ENCODE measurements at regions not wholly inside any gene's neighbourhood (a gene's known extent, or its start where the extent isn't known, plus 50 kb on each side); places are given as distances from the start of the nearest gene placed in this dataset.
"Not testable (repeated sequence)": the region's sequence is repeated elsewhere in the genome, so short reads cannot be mapped to it uniquely, and the experiment has no call there.

DNA sequence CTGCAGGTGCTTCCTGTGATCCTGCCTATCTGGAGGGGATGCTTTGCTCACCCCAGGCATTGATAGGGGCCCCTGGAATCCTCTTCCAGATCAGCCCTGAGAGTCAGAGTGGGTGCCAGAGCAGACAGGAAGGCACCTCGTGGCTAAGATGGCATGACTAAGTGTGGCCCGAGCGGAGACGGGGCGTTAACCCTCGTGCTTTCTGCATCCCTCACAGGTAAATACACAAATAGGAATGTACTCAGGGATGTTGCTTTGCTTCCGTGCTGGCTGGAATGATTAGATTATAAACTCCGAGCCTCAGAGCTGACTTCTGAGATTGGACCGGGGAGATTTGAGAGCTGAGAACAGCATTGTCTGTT, 312.7 kb upstream of the B3GAT1 start:
- TF ChIP-seq JUND (IDR thresholded peaks at IDR 0.05; ENCODE audit: low read depth): no peak
- DNase-seq (ENCODE audit: low read depth in 1 of 2, low spot score in 1 of 2): no peak

DNA sequence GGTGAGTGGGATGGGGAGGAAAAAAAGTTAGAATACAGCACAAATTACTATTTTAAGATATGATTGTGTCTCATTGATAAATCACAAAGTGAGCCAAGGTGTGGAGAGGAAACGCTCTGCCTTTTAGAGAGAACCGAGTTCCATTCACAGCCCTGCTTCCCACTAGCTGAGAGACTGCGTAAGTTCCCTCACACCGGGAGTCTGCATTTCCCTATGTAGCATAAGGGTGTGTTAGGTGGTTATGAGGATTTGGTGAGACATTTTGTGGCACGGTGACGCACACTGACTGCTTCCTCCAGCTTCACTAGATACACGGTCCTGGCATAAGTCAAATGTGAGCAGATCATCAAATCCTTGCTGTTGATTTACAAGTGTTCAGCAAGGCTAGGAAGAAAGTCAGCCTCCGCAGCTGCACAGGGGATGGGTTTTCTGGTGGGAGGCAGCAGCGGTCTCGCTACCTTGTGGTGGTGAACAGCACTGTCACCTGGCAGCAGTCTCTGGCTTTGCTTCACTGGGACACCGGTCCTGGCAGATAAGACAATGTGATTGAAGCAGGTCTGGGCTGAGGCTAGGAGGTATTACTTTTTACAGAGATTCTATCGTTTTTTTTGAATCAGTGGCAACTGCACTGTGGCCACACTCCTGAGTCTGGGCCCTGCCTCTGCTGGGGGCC, 312.2 kb upstream of the B3GAT1 start:
- no peak for TF ChIP-seq JUND (IDR thresholded peaks at IDR 0.05; ENCODE audit: low read depth)
- in situ Hi-C loops (cut with HindIII; ENCODE audit: low pct_unique_long_range_greater_than_20kb, low sequenced_read_pairs): no loop called here
- DNase-seq (ENCODE audit: low read depth in 1 of 2, low spot score in 1 of 2): no peak

More for the DNA sequence above, 312.7 kb upstream of the B3GAT1 start:
- in situ Hi-C loops (cut with HindIII; ENCODE audit: low pct_unique_long_range_greater_than_20kb, low sequenced_read_pairs): no loop called here

DNA sequence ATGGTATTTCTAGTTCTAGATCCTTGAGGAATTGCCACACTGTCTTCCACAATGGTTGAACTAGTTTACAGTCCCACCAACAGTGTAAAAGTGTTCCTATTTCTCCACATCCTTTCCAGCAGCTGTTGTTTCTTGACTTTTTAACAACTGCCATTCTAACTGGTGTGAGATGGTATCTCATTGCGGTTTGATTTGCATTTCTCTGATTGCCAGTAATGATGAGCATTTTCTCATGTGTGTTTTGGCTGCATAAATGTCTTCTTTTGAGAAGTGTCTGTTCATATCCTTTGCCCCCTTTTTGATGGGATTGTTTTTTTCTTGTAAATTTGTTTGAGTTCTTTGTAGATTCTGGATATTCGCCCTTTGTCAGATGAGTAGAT, 308.6 kb upstream of the B3GAT1 start:
- in situ Hi-C loops (cut with HindIII; ENCODE audit: low pct_unique_long_range_greater_than_20kb, low sequenced_read_pairs); DNase-seq (ENCODE audit: low read depth in 1 of 2, low spot score in 1 of 2): not testable (repeated sequence)

DNA sequence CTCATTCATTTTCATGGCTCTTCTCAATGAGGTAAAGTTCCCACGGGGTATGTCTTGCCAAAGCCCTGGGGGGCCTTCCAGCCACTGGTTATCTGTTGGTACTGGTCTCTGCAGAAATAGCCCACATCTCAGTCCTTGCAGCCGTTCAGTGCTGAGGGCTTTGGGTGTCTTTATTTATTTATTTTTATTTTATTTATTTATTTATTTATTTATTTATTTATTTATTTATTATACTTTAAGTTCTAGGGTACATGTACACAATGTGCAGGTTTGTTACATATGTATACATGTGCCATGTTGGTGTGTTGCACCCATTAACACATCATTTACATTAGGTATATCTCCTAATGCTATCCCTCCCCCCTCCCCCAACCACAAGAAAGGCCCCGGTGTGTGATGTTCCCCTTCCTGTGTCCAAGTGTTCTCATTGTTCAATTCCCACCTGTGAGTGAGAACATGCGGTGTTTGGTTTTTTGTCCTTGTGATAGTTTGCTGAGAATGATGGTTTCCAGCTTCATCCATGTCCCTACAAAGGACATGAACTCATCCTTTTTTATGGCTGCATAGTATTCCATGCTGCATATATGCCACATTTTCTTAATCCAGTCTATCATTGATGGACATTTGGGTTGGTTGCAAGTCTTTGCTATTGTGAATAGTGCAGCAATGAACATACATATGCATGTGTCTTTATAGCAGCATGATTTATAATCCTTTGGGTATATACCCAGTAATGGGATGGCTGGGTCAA, 308.1 kb upstream of the B3GAT1 start:
- in situ Hi-C loops (cut with HindIII; ENCODE audit: low pct_unique_long_range_greater_than_20kb, low sequenced_read_pairs); DNase-seq (ENCODE audit: low read depth in 1 of 2, low spot score in 1 of 2): not testable (repeated sequence)

DNA sequence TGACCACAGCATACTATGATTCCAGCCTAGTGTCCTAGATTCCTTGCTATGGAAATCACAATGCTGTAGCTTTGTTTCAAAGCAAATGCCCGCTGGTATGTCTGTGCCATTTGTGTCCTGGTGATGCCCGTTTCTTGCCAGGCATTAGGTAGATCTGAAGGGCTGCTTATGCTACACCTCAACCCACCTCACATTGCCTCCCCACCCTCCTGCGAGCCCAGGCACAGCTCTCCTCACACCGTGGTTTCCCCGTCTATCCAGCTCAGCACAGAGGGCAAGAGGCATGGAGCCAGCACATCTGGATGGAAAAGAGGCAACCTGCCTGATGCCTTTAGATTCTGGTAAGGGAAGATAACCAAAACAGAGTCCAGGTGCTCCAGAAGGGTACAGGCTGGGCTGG, 307.4 kb upstream of the B3GAT1 start:
- in situ Hi-C loops (cut with HindIII; ENCODE audit: low pct_unique_long_range_greater_than_20kb, low sequenced_read_pairs): no loop called here
- DNase-seq (ENCODE audit: low read depth in 1 of 2, low spot score in 1 of 2): no peak
- TF ChIP-seq JUND (IDR thresholded peaks at IDR 0.05; ENCODE audit: low read depth): no peak

DNA sequence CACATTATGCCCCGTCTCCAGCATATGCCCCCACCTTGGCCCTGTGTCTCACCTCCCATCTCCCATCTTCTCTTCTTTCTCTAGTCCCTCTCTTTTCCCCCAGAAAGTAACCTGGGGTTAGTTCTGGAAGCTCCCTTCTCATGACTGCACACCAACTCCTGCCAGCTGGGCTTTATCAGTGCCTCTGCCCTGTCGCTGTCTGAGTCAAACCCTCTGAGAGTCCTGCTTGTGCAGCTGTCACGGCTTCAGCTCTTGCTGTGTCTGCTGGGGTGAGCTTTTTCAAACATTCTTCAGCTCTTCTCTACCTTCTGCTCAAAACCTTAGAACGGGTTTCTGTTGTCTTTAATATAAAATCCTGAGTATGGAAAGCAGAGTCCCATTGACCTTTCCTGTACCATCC, 304.5 kb upstream of the B3GAT1 start:
- in situ Hi-C loops (cut with HindIII; ENCODE audit: low pct_unique_long_range_greater_than_20kb, low sequenced_read_pairs): no loop called here
- TF ChIP-seq JUND (IDR thresholded peaks at IDR 0.05; ENCODE audit: low read depth): no peak
- no peak for DNase-seq (ENCODE audit: low read depth in 1 of 2, low spot score in 1 of 2)

DNA sequence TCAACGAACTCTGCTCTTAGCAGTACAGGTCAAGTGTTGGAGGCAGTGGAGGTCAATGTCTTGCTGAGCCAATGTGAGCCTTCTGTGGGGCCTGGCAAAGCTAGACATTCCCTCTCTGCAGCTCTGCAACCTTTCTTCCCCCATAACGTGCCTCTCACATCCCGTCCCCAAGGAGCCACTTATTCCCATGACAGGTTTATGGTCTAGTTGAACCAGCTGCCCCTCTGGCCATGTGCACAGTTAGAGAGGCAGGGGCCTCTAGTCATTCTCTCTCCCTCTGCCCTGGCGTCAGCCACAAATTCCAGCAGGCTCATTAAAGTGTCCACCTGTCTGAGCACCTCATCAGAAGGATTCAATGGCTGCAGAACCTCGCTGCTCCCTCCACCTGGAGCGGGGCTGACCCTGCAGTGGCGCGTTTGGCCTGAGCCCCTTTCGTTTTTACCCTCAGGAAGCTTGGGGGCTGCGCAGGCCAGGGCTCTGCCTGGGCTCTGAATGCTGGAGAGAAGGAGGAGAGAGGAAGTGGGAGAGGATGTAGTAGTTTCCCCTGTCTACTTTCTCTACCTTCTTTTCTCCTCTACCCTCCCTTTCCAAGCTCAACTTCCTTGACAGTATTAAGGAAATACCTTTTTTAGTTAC, 302.1 kb upstream of the B3GAT1 start:
- no peak for DNase-seq (ENCODE audit: low read depth in 1 of 2, low spot score in 1 of 2)
- in situ Hi-C loops (cut with HindIII; ENCODE audit: low pct_unique_long_range_greater_than_20kb, low sequenced_read_pairs): no loop called here
- TF ChIP-seq JUND (IDR thresholded peaks at IDR 0.05; ENCODE audit: low read depth): no peak

DNA sequence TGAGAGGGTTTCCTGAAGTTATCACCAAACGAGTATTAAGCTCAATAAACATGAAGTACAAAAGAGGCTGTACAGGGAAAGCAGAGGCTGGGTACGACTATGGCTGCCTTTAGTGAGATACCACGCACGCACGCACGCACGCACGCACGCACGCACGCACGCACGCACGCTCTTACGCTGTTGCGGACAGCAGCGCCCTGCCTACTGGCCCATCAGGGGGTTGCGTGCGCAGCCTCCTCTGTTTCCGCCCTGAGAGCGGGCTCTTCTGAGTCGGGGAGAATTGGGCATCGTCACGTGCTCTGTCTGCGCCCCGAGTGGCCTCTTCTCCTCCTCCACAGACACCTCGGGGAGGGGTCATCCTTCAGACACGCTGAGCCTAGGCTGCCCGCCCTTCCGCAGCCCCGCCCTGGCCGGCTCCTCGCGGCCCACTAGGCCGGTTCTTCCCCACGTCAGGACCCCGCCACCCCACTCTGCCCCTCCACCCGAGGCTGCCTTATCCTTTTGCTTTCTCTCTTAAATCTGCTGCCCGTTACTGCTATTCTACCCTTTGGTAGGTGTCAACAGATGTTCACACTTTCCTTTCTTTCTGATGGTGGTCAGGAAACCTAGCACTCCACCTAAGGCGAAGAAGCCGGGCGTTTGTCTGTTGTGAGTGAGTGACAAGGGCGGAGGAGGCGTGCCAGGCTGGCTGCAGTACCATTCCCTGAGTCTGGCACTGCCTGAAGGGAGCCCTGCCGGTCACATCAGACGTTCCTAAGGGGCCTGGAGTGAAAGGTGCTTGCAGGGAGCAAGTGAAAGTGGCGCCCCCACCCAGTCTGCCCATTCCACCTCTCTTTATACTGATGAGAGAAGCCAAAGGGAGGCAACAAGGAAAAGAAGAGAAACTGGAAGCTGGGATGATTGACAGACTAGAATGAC, 300.4 kb upstream of the B3GAT1 start:
- TF ChIP-seq JUND (IDR thresholded peaks at IDR 0.05; ENCODE audit: low read depth): no peak
- no peak for DNase-seq (ENCODE audit: low read depth in 1 of 2, low spot score in 1 of 2)
- in situ Hi-C loops (cut with HindIII; ENCODE audit: low pct_unique_long_range_greater_than_20kb, low sequenced_read_pairs): no loop called here

DNA sequence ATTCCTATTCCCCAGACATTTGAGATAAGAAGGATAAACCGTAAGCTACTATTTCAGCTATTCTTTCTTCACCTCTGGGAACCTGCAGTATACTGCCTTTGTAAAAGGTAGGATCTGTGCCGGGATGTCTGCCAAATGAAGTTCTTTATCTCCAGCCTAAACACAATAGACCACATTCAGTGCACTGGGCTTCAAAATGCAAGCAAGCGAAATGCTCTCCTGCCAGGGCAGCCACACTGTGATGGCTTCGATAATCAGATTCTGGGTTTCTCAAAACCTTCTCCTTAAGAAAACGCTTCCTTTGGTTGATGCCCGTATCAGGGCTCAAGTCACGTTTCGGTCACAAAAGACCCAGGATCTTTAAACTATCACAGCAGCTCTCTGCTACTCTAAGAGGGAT, 299.5 kb upstream of the B3GAT1 start:
- DNase-seq (ENCODE audit: low read depth in 1 of 2, low spot score in 1 of 2): no peak
- TF ChIP-seq JUND (IDR thresholded peaks at IDR 0.05; ENCODE audit: low read depth): no peak
- in situ Hi-C loops (cut with HindIII; ENCODE audit: low pct_unique_long_range_greater_than_20kb, low sequenced_read_pairs): no loop called here

DNA sequence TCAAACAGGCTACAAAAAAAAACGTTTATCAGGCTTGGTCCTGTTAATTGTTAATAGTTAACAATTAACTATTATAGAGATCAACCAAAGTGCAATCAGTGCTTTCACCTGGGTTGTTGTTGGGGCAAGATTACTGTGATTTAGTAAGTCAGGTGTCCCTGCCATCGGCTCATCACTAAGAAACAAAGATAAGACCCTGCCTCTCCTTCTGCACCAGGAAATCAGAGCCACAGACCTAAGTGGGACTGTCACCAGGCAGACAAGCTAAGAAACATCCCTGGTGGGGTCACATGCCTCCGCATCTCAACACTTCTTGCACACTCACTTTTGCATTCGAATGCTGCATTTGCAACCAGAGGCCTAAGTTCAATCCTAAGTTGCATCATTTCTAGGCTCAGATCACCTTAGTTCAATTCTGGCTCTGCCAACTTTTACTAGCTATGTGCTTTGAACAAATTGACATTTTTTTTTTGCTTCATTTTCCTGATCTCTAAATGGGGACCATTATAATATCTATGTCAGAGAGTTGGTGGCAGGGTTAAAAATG, 298.9 kb upstream of the B3GAT1 start:
- no peak for TF ChIP-seq JUND (IDR thresholded peaks at IDR 0.05; ENCODE audit: low read depth)
- in situ Hi-C loops (cut with HindIII; ENCODE audit: low pct_unique_long_range_greater_than_20kb, low sequenced_read_pairs): no loop called here
- DNase-seq (ENCODE audit: low read depth in 1 of 2, low spot score in 1 of 2): no peak

DNA sequence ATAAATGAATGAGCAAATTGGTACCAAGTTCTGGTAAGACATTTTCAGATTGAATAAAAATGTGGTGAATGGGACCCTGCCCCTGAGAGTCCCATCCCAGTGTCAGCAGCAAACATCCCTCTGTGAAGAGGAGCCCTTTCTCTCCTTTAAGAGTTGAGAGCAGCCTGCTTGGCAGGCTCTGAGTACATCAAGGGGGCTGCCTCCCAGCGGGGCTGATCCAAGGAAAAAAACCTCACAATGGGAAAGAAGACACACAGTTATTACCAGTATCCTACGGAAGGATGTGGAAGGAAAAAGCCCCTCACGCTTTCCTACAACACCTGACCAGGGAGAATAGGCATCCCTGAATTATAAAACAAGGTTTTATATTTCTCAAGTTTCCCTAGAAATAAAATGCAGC, 293.8 kb upstream of the B3GAT1 start:
- in situ Hi-C loops (cut with HindIII; ENCODE audit: low pct_unique_long_range_greater_than_20kb, low sequenced_read_pairs): no loop called here
- DNase-seq (ENCODE audit: low read depth in 1 of 2, low spot score in 1 of 2): no peak
- no peak for TF ChIP-seq JUND (IDR thresholded peaks at IDR 0.05; ENCODE audit: low read depth)

DNA sequence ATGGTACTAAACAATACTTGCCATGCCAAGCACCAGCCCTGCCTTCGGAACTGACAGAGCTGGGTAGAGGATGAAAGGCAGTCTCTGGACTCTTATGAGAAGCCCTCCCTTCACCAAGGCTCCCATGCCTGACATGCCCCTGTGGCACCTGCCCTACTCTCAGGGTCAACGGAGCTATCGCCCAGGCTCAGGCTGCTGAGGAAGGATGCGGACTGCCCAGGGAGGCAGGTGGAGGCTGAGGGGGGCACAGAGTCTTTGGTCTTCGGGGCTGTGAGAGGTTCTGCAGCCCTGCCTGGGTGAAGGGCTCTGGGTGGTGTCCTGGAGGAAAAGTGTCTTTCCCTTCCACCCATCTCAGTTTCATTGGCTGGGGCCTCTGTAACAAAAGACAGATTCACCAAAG, 290.8 kb upstream of the B3GAT1 start:
- no peak for DNase-seq (ENCODE audit: low read depth in 1 of 2, low spot score in 1 of 2)
- in situ Hi-C loops (cut with HindIII; ENCODE audit: low pct_unique_long_range_greater_than_20kb, low sequenced_read_pairs): no loop called here

More for the DNA sequence above, 290.8 kb upstream of the B3GAT1 start:
- no peak for TF ChIP-seq JUND (IDR thresholded peaks at IDR 0.05; ENCODE audit: low read depth)
